OCI-LY1 (cell line): ENCODE measurements at regions not wholly inside any gene's neighbourhood (a gene's known extent, or its start where the extent isn't known, plus 50 kb on each side); places are given as distances from the start of the nearest gene placed in this dataset.

Experiments
- H2AFZ ChIP-seq: fragments of 200-600 bp; sonication (generic), shearing (Covaris generic); 2 replicates; pipeline ENCODE4 v1.6.0; 2014; ENCODE audit warnings: antibody characterized with exemption, mild to moderate bottlenecking, low read length
- H3F3A ChIP-seq: fragments of 200-600 bp; sonication (generic), shearing (Covaris generic); 2 replicates; pipeline ENCODE4 v1.6.0; 2014; ENCODE audit warnings: mild to moderate bottlenecking, antibody characterized with exemption, low read length, moderate library complexity; ENCODE audit not compliant: insufficient read depth
- H3K27ac ChIP-seq: fragments of 200-600 bp; sonication (generic); 2 replicates; pipeline ENCODE4 v1.5.1; 2014; ENCODE audit warnings: low read length, mixed run types, mild to moderate bottlenecking, low read depth; ENCODE audit not compliant: poor library complexity, severe bottlenecking
- H3K27me3 ChIP-seq: fragments of 200-600 bp; sonication (generic); 2 replicates; pipeline ENCODE4 v1.6.0; 2014; ENCODE audit warnings: antibody characterized with exemption, mild to moderate bottlenecking, low read length, moderate library complexity; ENCODE audit not compliant: insufficient read depth
- H3K36me3 ChIP-seq: fragments of 200-600 bp; sonication (generic); 2 replicates; pipeline ENCODE4 v1.6.1; 2014; ENCODE audit warnings: mild to moderate bottlenecking, antibody characterized with exemption, low read length, moderate library complexity, mixed read lengths; ENCODE audit not compliant: insufficient read depth
- H3K4me1 ChIP-seq: fragments of 200-600 bp; sonication (generic); 2 replicates; pipeline ENCODE4 v1.5.1; 2014; ENCODE audit warnings: mild to moderate bottlenecking, low read length, moderate library complexity; ENCODE audit not compliant: insufficient read depth, severe bottlenecking
- H3K4me2 ChIP-seq: fragments of 200-600 bp; sonication (generic), shearing (Covaris generic); 2 replicates; pipeline ENCODE4 v1.6.1; 2014; ENCODE audit warnings: low read length
- H3K4me3 ChIP-seq: fragments of 200-600 bp; sonication (generic); 2 replicates; pipeline ENCODE4 v1.5.1; 2014; ENCODE audit warnings: low read length, low read depth, mild to moderate bottlenecking, mixed read lengths; ENCODE audit not compliant: poor library complexity, severe bottlenecking
- H3K79me2 ChIP-seq: fragments of 200-600 bp; shearing (Covaris generic); 2 replicates; pipeline ENCODE4 v1.6.1; 2016; ENCODE audit warnings: mixed run types, low read length, mixed read lengths; ENCODE audit not compliant: insufficient read depth
- H3K9ac ChIP-seq: fragments of 200-600 bp; sonication (generic), shearing (Covaris generic); 2 replicates; pipeline ENCODE4 v1.6.1; 2014; ENCODE audit warnings: mild to moderate bottlenecking, low read length, mixed read lengths
- H3K9me2 ChIP-seq: fragments of 200-600 bp; sonication (generic), shearing (Covaris generic); 2 replicates; pipeline ENCODE4 v1.6.1; 2014; ENCODE audit warnings: low read depth, mild to moderate bottlenecking, low read length, mixed read lengths
- H3K9me3 ChIP-seq: fragments of 200-600 bp; shearing (Covaris generic); 2 replicates; pipeline ENCODE4 v1.6.1; 2014; ENCODE audit warnings: low read length, mixed read lengths
- H4K20me1 ChIP-seq: fragments of 200-600 bp; sonication (generic), shearing (Covaris generic); 2 replicates; pipeline ENCODE4 v1.6.0; 2016; ENCODE audit warnings: mild to moderate bottlenecking, low read length; ENCODE audit not compliant: insufficient read depth
- EZH2 ChIP-seq: fragments of 200-600 bp; sonication (generic), shearing (Covaris generic); IDR thresholded peaks from 2 replicates; pipeline ENCODE4 v1.8.0; 2017; ENCODE audit warnings: borderline replicate concordance, mixed run types, mild to moderate bottlenecking, antibody characterized with exemption, low read length, moderate library complexity, mixed read lengths
- TF ChIP-seq, protein P1 (sequence below): fragments of 200-600 bp; sonication (generic), shearing (Covaris generic); IDR thresholded peaks from 2 replicates; pipeline ENCODE4 v1.5.1; 2017; ENCODE audit warnings: mild to moderate bottlenecking, antibody characterized with exemption, low read length, moderate library complexity, mixed read lengths

DNA sequence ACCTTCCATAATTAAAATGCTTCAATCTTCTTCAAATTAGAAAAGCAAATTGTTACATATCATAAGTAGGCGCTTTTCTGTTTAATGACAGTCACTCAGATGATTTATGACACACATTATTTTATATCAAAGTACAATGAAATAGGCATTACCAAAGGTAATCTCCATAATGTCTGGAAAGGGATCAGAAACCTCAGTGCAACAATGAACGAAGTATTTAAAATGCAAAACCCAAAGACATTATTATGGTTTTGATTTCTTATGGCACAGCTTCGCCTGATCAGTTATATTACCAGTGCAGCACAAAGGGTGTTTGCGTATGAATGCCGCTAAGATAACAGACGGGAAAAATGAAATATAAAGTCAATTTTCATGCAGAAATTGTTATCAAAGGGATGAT lies 162.2 kb upstream of the MEIS1 start:
- Histone ChIP-seq H3K36me3 (no peaks in the 10 kb centered on the region), H4K20me1 (no peaks in the 10 kb centered on the region), H3K4me2 (no peak overlapping the region), H3K9ac (no peak overlapping the region), H3K27ac (no peak overlapping the region), H2AFZ (no peak overlapping the region), H3K79me2 (no peaks in the 10 kb centered on the region), H3K27me3 (no peaks in the 10 kb centered on the region), H3K9me2 (no peaks in the 10 kb centered on the region), H3K4me1 (no peaks in the 10 kb centered on the region), H3F3A (no peaks in the 10 kb centered on the region), H3K9me3 (no peaks in the 10 kb centered on the region), H3K4me3 (no peak overlapping the region)
- no peak for TF ChIP-seq EZH2
- TF ChIP-seq, protein P1, sequence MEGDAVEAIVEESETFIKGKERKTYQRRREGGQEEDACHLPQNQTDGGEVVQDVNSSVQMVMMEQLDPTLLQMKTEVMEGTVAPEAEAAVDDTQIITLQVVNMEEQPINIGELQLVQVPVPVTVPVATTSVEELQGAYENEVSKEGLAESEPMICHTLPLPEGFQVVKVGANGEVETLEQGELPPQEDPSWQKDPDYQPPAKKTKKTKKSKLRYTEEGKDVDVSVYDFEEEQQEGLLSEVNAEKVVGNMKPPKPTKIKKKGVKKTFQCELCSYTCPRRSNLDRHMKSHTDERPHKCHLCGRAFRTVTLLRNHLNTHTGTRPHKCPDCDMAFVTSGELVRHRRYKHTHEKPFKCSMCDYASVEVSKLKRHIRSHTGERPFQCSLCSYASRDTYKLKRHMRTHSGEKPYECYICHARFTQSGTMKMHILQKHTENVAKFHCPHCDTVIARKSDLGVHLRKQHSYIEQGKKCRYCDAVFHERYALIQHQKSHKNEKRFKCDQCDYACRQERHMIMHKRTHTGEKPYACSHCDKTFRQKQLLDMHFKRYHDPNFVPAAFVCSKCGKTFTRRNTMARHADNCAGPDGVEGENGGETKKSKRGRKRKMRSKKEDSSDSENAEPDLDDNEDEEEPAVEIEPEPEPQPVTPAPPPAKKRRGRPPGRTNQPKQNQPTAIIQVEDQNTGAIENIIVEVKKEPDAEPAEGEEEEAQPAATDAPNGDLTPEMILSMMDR: no peak

DNA sequence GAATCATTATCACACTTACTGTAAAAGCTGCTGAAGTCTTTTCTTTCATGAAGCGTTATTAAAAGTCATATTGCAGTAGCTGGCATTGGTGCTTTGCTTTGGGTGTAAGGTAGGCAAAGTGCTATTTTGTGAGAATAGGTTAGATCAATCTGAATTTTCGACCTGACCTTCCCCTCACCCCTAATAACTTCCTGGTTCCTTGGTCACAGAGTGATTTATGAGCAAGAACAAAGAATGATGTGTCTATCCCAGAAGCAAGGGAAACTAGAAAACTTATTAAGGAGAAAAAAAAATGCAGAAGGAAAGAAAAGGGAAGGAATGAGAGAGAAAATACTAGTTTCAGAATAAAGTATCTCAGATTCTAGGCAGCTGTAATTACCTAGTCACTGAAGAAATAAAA lies 163.1 kb upstream of the MEIS1 start:
- Histone ChIP-seq H3K27ac (no peak overlapping the region), H3K27me3 (no peaks in the 10 kb centered on the region)
- TF ChIP-seq, protein P1: no peak
- no peak for TF ChIP-seq EZH2

DNA sequence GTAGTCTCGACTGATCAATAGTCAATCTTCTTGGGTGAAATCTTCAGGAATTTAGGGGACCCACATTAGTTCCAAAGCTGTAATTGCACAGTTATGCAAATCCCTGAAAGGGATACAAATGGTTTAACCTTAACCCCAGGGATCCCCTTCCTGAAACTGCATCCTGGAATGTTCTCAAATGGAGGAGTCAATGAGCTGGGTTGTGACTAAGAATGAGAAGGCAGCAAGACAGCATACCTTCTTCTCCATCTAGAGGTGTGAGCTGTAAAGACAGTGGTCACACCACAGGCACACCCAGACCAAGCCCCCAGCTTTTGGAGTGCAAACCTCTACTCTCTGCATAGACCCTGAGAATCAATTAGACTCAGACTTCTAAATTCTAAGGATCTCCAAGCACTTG lies 164.7 kb upstream of the MEIS1 start:
- H3K27ac ChIP-seq: no peak overlapping the region
- H3K4me3 ChIP-seq: no peak overlapping the region

More for the DNA sequence above, 163.1 kb upstream of the MEIS1 start:
- H3K9me3 ChIP-seq: no peaks in the 10 kb centered on the region
- H3K79me2 ChIP-seq: no peaks in the 10 kb centered on the region
- H2AFZ ChIP-seq: no peak overlapping the region
- H3K4me3 ChIP-seq: no peak overlapping the region
- no peaks in the 10 kb centered on the region for H3F3A ChIP-seq
- no peaks in the 10 kb centered on the region for H3K9me2 ChIP-seq
- no peaks in the 10 kb centered on the region for H4K20me1 ChIP-seq
- H3K4me2 ChIP-seq: no peak overlapping the region
- no peaks in the 10 kb centered on the region for H3K36me3 ChIP-seq
- no peak overlapping the region for H3K9ac ChIP-seq
- no peaks in the 10 kb centered on the region for H3K4me1 ChIP-seq

More for the DNA sequence above, 164.7 kb upstream of the MEIS1 start:
- H2AFZ ChIP-seq: no peak overlapping the region
- H3K4me2 ChIP-seq: no peak overlapping the region
- H3K9me3 ChIP-seq: no peaks in the 10 kb centered on the region
- no peaks in the 10 kb centered on the region for H4K20me1 ChIP-seq
- H3F3A ChIP-seq: no peaks in the 10 kb centered on the region
- no peaks in the 10 kb centered on the region for H3K4me1 ChIP-seq
- no peak for TF ChIP-seq EZH2
- TF ChIP-seq, protein P1: no peak
- H3K9ac ChIP-seq: no peak overlapping the region
- H3K79me2 ChIP-seq: no peaks in the 10 kb centered on the region
- H3K36me3 ChIP-seq: no peaks in the 10 kb centered on the region
- H3K27me3 ChIP-seq: no peaks in the 10 kb centered on the region
- H3K9me2 ChIP-seq: no peaks in the 10 kb centered on the region
